ENCODE measurements at regions not wholly inside any gene's neighbourhood (a gene's known extent, or its start where the extent isn't known, plus 50 kb on each side); places are given as distances from the start of the nearest gene placed in this dataset.

DNA sequence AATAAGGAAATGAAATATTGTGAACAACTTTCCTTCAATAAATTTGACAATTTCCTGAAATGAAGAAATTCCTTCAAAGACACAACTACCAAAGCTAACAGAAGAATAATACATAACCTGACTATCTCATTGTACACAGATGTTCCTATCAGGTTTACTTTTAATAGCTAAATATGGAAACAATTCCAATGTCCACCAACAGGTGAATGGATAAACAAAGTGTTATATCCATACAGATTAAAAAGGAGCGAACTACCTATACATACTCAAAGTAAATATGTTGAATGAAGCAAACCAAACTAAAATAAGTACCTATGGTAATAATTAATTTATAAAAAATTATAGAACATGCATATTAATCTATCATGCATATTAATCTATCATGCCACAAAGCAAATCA lies 554.9 kb downstream of the PPP4R3C start:
- Mint-ChIP-seq H3K27ac (no peak overlapping the region), H3K4me1 (no peaks in the 10 kb centered on the region), H3K4me3 (no peak overlapping the region), H3K9me3 (peaks cover 32% of the 10 kb centered on the region), H3K36me3 (ENCODE audit: low read depth) (no peaks in the 10 kb centered on the region), H3K27me3 (ENCODE audit: insufficient read depth) (no peaks in the 10 kb centered on the region)
- Histone ChIP-seq H3K4me3 (ENCODE audit: low read length) (no peak overlapping the region), H3K9me3 (ENCODE audit: control insufficient read depth, low read length) (no peaks in the 10 kb centered on the region), H3K27ac (ENCODE audit: low read depth, low read length) (no peak overlapping the region), H3K36me3 (ENCODE audit: control insufficient read depth, insufficient read depth, low read length) (no peaks in the 10 kb centered on the region), H3K27me3 (ENCODE audit: control insufficient read depth, insufficient read depth, low read length, poor library complexity, severe bottlenecking) (no peaks in the 10 kb centered on the region), H3K9ac (ENCODE audit: extremely low read depth, low read length, poor library complexity, severe bottlenecking) (no peak overlapping the region), H3K4me1 (ENCODE audit: control insufficient read depth, insufficient read depth, low read length) (no peaks in the 10 kb centered on the region)
- DNase-seq, result no peak
- no CpG with 5 or more reads among the region's 1 CpG for WGBS, 2 experiments (ENCODE audit: insufficient coverage in 1 of 2, insufficient read length in 1 of 2)
- TF ChIP-seq CTCF (conservative IDR thresholded peaks at IDR 0.05), result peak; percentile 56

DNA sequence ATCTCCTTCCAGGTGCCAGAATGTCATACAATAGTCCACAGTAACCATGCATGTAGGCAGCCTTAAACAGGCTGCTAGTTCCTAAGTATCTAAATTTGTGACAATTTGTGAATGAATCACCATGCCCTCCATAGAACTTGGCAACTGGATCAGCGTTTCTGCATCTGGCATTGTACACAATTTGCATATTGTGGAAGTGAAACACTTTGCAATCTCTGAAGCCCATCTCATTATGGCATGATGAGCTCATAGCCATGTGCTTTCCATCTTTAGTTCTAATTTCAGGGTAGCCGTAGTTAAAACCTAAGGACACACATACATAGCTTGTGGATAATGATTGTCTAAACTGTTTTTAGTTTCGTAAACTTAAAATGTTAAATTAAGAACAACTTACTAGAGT lies 573.6 kb downstream of the PPP4R3C start:
- Mint-ChIP-seq H3K9me3 (peaks cover 43% of the 10 kb centered on the region), H3K4me1 (peaks cover 3% of the 10 kb centered on the region), H3K36me3 (ENCODE audit: low read depth) (no peaks in the 10 kb centered on the region), H3K4me3 (no peak overlapping the region), H3K27ac (no peak overlapping the region), H3K27me3 (ENCODE audit: insufficient read depth) (no peaks in the 10 kb centered on the region)
- no peaks in the 10 kb centered on the region for H3K9me3 ChIP-seq (ENCODE audit: control insufficient read depth, low read length)
- no peak overlapping the region for H3K27ac ChIP-seq (ENCODE audit: low read depth, low read length)
- no peaks in the 10 kb centered on the region for H3K27me3 ChIP-seq (ENCODE audit: control insufficient read depth, insufficient read depth, low read length, poor library complexity, severe bottlenecking)
- H3K36me3 ChIP-seq (ENCODE audit: control insufficient read depth, insufficient read depth, low read length), result no peaks in the 10 kb centered on the region
- TF ChIP-seq CTCF (conservative IDR thresholded peaks at IDR 0.05), result no peak
- WGBS, 2 experiments (ENCODE audit: insufficient coverage in 1 of 2, insufficient read length in 1 of 2), result 93% methylated on average over 2 of the region's 3 CpGs; no CpG with 5 or more reads in 1 of the 2 experiments
- H3K9ac ChIP-seq (ENCODE audit: extremely low read depth, low read length, poor library complexity, severe bottlenecking), result no peak overlapping the region
- H3K4me1 ChIP-seq (ENCODE audit: control insufficient read depth, insufficient read depth, low read length), result no peaks in the 10 kb centered on the region
- H3K4me3 ChIP-seq (ENCODE audit: low read length), result no peak overlapping the region
- DNase-seq, result no peak

- Histone ChIP-seq H3K27ac (ENCODE audit: low read depth, low read length) (no peak overlapping the region), H3K4me1 (ENCODE audit: control insufficient read depth, insufficient read depth, low read length) (no peaks in the 10 kb centered on the region), H3K9me3 (ENCODE audit: control insufficient read depth, low read length) (peaks cover 17% of the 10 kb centered on the region), H3K4me3 (ENCODE audit: low read length) (no peak overlapping the region), H3K9ac (ENCODE audit: extremely low read depth, low read length, poor library complexity, severe bottlenecking) (no peak overlapping the region), H3K27me3 (ENCODE audit: control insufficient read depth, insufficient read depth, low read length, poor library complexity, severe bottlenecking) (no peaks in the 10 kb centered on the region), H3K36me3 (ENCODE audit: control insufficient read depth, insufficient read depth, low read length) (no peaks in the 10 kb centered on the region)
- no peak overlapping the region for H3K27ac Mint-ChIP-seq
- WGBS, 2 experiments (ENCODE audit: insufficient coverage in 1 of 2, insufficient read length in 1 of 2), result 95 to 96% methylated on average over 9 to 22 of the region's 29 CpGs
- peaks cover 60% of the 10 kb centered on the region for H3K9me3 Mint-ChIP-seq
- no peaks in the 10 kb centered on the region for H3K4me1 Mint-ChIP-seq
- H3K4me3 Mint-ChIP-seq, result no peak overlapping the region
- no peak for TF ChIP-seq CTCF (conservative IDR thresholded peaks at IDR 0.05)
- no peaks in the 10 kb centered on the region for H3K36me3 Mint-ChIP-seq (ENCODE audit: low read depth)
- no peak for DNase-seq
- no peaks in the 10 kb centered on the region for H3K27me3 Mint-ChIP-seq (ENCODE audit: insufficient read depth)
Measured at GRCh38 chrX:26873736-26874135, 589.4 kb downstream of the PPP4R3C start.

Data from endodermal cell (in vitro differentiated cells).